ENCODE measurements at regions not wholly inside any gene's neighbourhood (a gene's known extent, or its start where the extent isn't known, plus 50 kb on each side); places are given as distances from the start of the nearest gene placed in this dataset.

- H2BK20ac ChIP-seq (ENCODE audit: low read depth, low read length, poor library complexity, severe bottlenecking): no peak overlapping the region
- no peaks in the 10 kb centered on the region for H3K79me2 ChIP-seq (ENCODE audit: insufficient read depth, low read length)
- H3K79me1 ChIP-seq (ENCODE audit: insufficient read depth, low read depth, low read length, poor library complexity, severe bottlenecking): no peaks in the 10 kb centered on the region
- no peak overlapping the region for H3K9ac ChIP-seq (ENCODE audit: extremely low read depth, insufficient read length, low read length)
- H4K20me1 ChIP-seq (ENCODE audit: control insufficient read depth, insufficient read depth, insufficient read length): no peaks in the 10 kb centered on the region
- no peak overlapping the region for H3K23ac ChIP-seq (ENCODE audit: insufficient read length, low read depth, low read length)
- H2BK5ac ChIP-seq (ENCODE audit: insufficient read length, low read length): no peak overlapping the region
- no peak overlapping the region for H3K4me3 Mint-ChIP-seq
- H3T11ph ChIP-seq (ENCODE audit: low read length): no peak overlapping the region
- no peak overlapping the region for H3K56ac ChIP-seq (ENCODE audit: insufficient read length, low read depth, low read length)
- H3K27me3 ChIP-seq (ENCODE audit: insufficient read depth, low read length): no peaks in the 10 kb centered on the region
- H2BK120ac ChIP-seq (ENCODE audit: low read depth, low read length, poor library complexity, severe bottlenecking): no peak overlapping the region
- no peak overlapping the region for H3K18ac ChIP-seq (ENCODE audit: insufficient read length, low read depth, low read length)
- no peak for DNase-seq
- H2AFZ ChIP-seq (ENCODE audit: low read length): no peak overlapping the region
- no peaks in the 10 kb centered on the region for H3K4me1 ChIP-seq (ENCODE audit: insufficient read depth, low read length)
- TF ChIP-seq, protein P1, sequence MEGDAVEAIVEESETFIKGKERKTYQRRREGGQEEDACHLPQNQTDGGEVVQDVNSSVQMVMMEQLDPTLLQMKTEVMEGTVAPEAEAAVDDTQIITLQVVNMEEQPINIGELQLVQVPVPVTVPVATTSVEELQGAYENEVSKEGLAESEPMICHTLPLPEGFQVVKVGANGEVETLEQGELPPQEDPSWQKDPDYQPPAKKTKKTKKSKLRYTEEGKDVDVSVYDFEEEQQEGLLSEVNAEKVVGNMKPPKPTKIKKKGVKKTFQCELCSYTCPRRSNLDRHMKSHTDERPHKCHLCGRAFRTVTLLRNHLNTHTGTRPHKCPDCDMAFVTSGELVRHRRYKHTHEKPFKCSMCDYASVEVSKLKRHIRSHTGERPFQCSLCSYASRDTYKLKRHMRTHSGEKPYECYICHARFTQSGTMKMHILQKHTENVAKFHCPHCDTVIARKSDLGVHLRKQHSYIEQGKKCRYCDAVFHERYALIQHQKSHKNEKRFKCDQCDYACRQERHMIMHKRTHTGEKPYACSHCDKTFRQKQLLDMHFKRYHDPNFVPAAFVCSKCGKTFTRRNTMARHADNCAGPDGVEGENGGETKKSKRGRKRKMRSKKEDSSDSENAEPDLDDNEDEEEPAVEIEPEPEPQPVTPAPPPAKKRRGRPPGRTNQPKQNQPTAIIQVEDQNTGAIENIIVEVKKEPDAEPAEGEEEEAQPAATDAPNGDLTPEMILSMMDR (conservative IDR thresholded peaks at IDR 0.05): no peak
- peaks cover 2% of the 10 kb centered on the region; the same call in 1 of the 2 replicates for H3K27me3 Mint-ChIP-seq (ENCODE audit: low read depth)
- whole genome bisulfite sequencing (ENCODE audit: extremely low coverage, insufficient read length, low lambda C conversion rate): no CpG with 5 or more reads among the region's 1 CpG
- H2BK15ac ChIP-seq (ENCODE audit: low read depth, low read length): no peak overlapping the region
- H3K23me2 ChIP-seq (ENCODE audit: insufficient read length, low read depth, low read length, poor library complexity, severe bottlenecking): no peaks in the 10 kb centered on the region
- no peak overlapping the region for H3K4ac ChIP-seq (ENCODE audit: low read depth, low read length)
- no peak overlapping the region for H3K27ac Mint-ChIP-seq
- no peak overlapping the region for H4K91ac ChIP-seq (ENCODE audit: insufficient read length, low read depth, low read length)
- no peak overlapping the region for H2BK12ac ChIP-seq (ENCODE audit: insufficient read length, low read depth, low read length)
- H3K14ac ChIP-seq (ENCODE audit: insufficient read depth, low read length): no peak overlapping the region
- 0 out of 4 replicates have a peak, but pooled peaks cover 0 to 2% of the 10 kb centered on the region in 2 experiments for H3K4me1 Mint-ChIP-seq
- no peak overlapping the region for H4K8ac ChIP-seq (replicated peaks; ENCODE audit: insufficient read length, low read depth, low read length)
- H3K27ac ChIP-seq (ENCODE audit: insufficient read length, low read depth, low read length): no peak overlapping the region
- H3K9me3 ChIP-seq (ENCODE audit: control insufficient read depth, low read depth, low read length): no peaks in the 10 kb centered on the region
- peaks cover 25 to 30% of the 10 kb centered on the region in 2 experiments for H3K9me3 Mint-ChIP-seq
- H3K36me3 Mint-ChIP-seq (ENCODE audit: insufficient read depth in 1 of 3, low read depth in 3 of 3): peaks cover 12 to 21% (median 18%) of the 10 kb centered on the region in 3 experiments
- no peak overlapping the region for H2AK5ac ChIP-seq (ENCODE audit: insufficient read length, low read length)
- H3K4me2 ChIP-seq (ENCODE audit: insufficient read depth, insufficient read length, low read length): no peak overlapping the region
- no peak overlapping the region for H4K5ac ChIP-seq (ENCODE audit: insufficient read length, low read depth, low read length)
Measured at GRCh38 chr2:13751955-13752354, 880.6 kb upstream of the LRATD1 start.
